Keratinocyte (primary cell): ENCODE measurements at regions not wholly inside any gene's neighbourhood (a gene's known extent, or its start where the extent isn't known, plus 50 kb on each side); places are given as distances from the start of the nearest gene placed in this dataset.

ENCODE experiments used
- DNase-seq: peaks from one replicate; pipeline ENCODE4 v3.0.0-alpha.2; 2011; ENCODE audit warnings: low read depth, missing footprints, low spot score
- FAIRE-seq: peaks from 2 replicates; lab custom pipeline; 2011; peaks lifted over from hg19 to GRCh38; lab: Jason Lieb, UNC
- H2AFZ ChIP-seq: 2 replicates; pipeline ENCODE4 v1.6.0; 2012; ENCODE audit warnings: low read length, control low read depth, inconsistent platforms; ENCODE audit not compliant: control insufficient read depth
- H3K27ac ChIP-seq: 2 replicates; pipeline ENCODE4 v1.5.1; 2011; ENCODE audit warnings: low read length; ENCODE audit not compliant: control insufficient read depth, insufficient read depth
- H3K27me3 ChIP-seq: 3 replicates; pipeline ENCODE4 v1.6.0; 2011; ENCODE audit warnings: low read length; ENCODE audit not compliant: control insufficient read depth, insufficient read depth; ENCODE audit errors: extremely low read depth
- H3K36me3 ChIP-seq, 2 experiments: 2 replicates in 1 of 2; 3 replicates in 1 of 2; pipeline ENCODE4 v1.5.1; 2011; ENCODE audit warnings: low read length in 2 of 2, mild to moderate bottlenecking in 1 of 2; ENCODE audit not compliant: control insufficient read depth in 2 of 2, insufficient read depth in 2 of 2; ENCODE audit errors: extremely low read depth in 1 of 2
- H3K4me1 ChIP-seq: 3 replicates; pipeline ENCODE4 v1.5.1; 2011; ENCODE audit warnings: low read length; ENCODE audit not compliant: control insufficient read depth, insufficient read depth; ENCODE audit errors: extremely low read depth
- H3K4me2 ChIP-seq: 3 replicates; pipeline ENCODE4 v1.6.0; 2011; ENCODE audit warnings: low read depth, low read length; ENCODE audit not compliant: control insufficient read depth, insufficient read depth; ENCODE audit errors: extremely low read depth
- H3K4me3 ChIP-seq, 3 experiments: fragments of 200-600 bp in 1 of 3; sonication (generic) in 1 of 3; 2 replicates in 2 of 3; 3 replicates in 1 of 3; pipeline ENCODE4 v1.5.1; 2011 to 2016; ENCODE audit warnings: low read length in 3 of 3, mild to moderate bottlenecking in 3 of 3, control low read depth in 2 of 3, inconsistent platforms in 1 of 3, low read depth in 1 of 3, mixed read lengths in 1 of 3, mixed run types in 1 of 3, moderate library complexity in 1 of 3; ENCODE audit not compliant: control insufficient read depth in 2 of 3, insufficient read depth in 2 of 3; ENCODE audit errors: extremely low read depth in 1 of 3
- H3K79me2 ChIP-seq: 2 replicates; pipeline ENCODE4 v1.6.0; 2012; ENCODE audit warnings: low read length; ENCODE audit not compliant: control insufficient read depth, insufficient read depth
- H3K9ac ChIP-seq: 3 replicates; pipeline ENCODE4 v1.6.0; 2011; ENCODE audit warnings: low read length; ENCODE audit not compliant: control insufficient read depth, insufficient read depth; ENCODE audit errors: extremely low read depth
- H3K9me1 ChIP-seq: 3 replicates; pipeline ENCODE4 v1.6.0; 2011; ENCODE audit warnings: low read length; ENCODE audit not compliant: control insufficient read depth, insufficient read depth; ENCODE audit errors: extremely low read depth
- H3K9me3 ChIP-seq: 2 replicates; pipeline ENCODE4 v1.5.1; 2012; ENCODE audit warnings: low read depth, low read length; ENCODE audit not compliant: control insufficient read depth
- H4K20me1 ChIP-seq: 3 replicates; pipeline ENCODE4 v1.6.0; 2011; ENCODE audit warnings: low read length; ENCODE audit not compliant: control insufficient read depth, insufficient read depth; ENCODE audit errors: extremely low read depth
- CTCF ChIP-seq, 3 experiments: IDR thresholded peaks in 1 of 3; conservative IDR thresholded peaks in 1 of 3; optimal IDR thresholded peaks in 1 of 3; 2 replicates in 2 of 3; 3 replicates in 1 of 3; pipeline versions ENCODE3 to v1.5.1; 2011; ENCODE audit warnings: low read length in 3 of 3, mild to moderate bottlenecking in 3 of 3, moderate library complexity in 2 of 3, control low read depth in 1 of 3, inconsistent platforms in 1 of 3; ENCODE audit not compliant: insufficient read depth in 2 of 3; ENCODE audit errors: extremely low read depth in 1 of 3
- EZH2 ChIP-seq: IDR thresholded peaks from one replicate; pipeline ENCODE4 v1.6.1; 2012; ENCODE audit warnings: inconsistent platforms, mild to moderate bottlenecking, low read length, moderate library complexity
- dilution Hi-C: fragments of 300-500 bp; cut with MboI; formaldehyde crosslinking; loops from one replicate; pipeline ENCODE4 v1.7.0; 2020; ENCODE audit warnings: low sequenced_read_pairs; ENCODE audit not compliant: extremely low pct_ligation_motif_present

GRCh38 chr3:101066711-101067129 is 73.5 kb upstream of the ABI3BP start:
- H3K27ac ChIP-seq = peak overlapping the region; percentile 83
- no peak for DNase-seq
- H3K79me2 ChIP-seq = no peaks in the 10 kb centered on the region
- dilution Hi-C loops = no loop called here
- no peaks in the 10 kb centered on the region for H3K36me3 ChIP-seq
- peak overlapping the region; percentile 63 for H3K9ac ChIP-seq
- H3K27me3 ChIP-seq = no peaks in the 10 kb centered on the region
- H3K9me3 ChIP-seq = no peaks in the 10 kb centered on the region
- H3K4me1 ChIP-seq = peaks cover 23% of the 10 kb centered on the region
- H3K4me3 ChIP-seq = peak overlapping the region in 1 of 3 experiments; percentile 16
- peak overlapping the region; percentile 80 for H2AFZ ChIP-seq
- peak; percentile 88 for FAIRE-seq
- no peaks in the 10 kb centered on the region for H3K9me1 ChIP-seq
- TF ChIP-seq CTCF (optimal IDR thresholded peaks at IDR 0.05 in 1 of 3, IDR thresholded peaks at IDR 0.05 in 1 of 3, conservative IDR thresholded peaks at IDR 0.05 in 1 of 3; ENCODE audit: extremely low read depth in 1 of 3, insufficient read depth in 2 of 3, low read length in 3 of 3) = no peak
- TF ChIP-seq EZH2 = no peak
- H4K20me1 ChIP-seq = no peaks in the 10 kb centered on the region
- peak overlapping the region; percentile 39 for H3K4me2 ChIP-seq

GRCh38 chr3:101065962-101066361 is 72.7 kb upstream of the ABI3BP start:
- FAIRE-seq (peak; percentile 94), DNase-seq (peak; percentile 21)
- Histone ChIP-seq H3K4me2 (peak overlapping the region; percentile 39), H3K9ac (no peak overlapping the region), H3K27ac (peak overlapping the region; percentile 83), H4K20me1 (no peaks in the 10 kb centered on the region), H3K9me1 (no peaks in the 10 kb centered on the region), H3K79me2 (no peaks in the 10 kb centered on the region), H2AFZ (peak overlapping the region; percentile 11), H3K36me3 (no peaks in the 10 kb centered on the region), H3K4me3 (no peak overlapping the region), H3K27me3 (no peaks in the 10 kb centered on the region), H3K9me3 (no peaks in the 10 kb centered on the region), H3K4me1 (peaks cover 23% of the 10 kb centered on the region)
- dilution Hi-C loops = no loop called here
- TF ChIP-seq EZH2 (no peak), CTCF (optimal IDR thresholded peaks at IDR 0.05 in 1 of 3, IDR thresholded peaks at IDR 0.05 in 1 of 3, conservative IDR thresholded peaks at IDR 0.05 in 1 of 3; ENCODE audit: extremely low read depth in 1 of 3, insufficient read depth in 2 of 3, low read length in 3 of 3) (no peak)
